Gastroesophageal sphincter (tissue), 4 donors: ENCODE measurements at regions not wholly inside any gene's neighbourhood (a gene's known extent, or its start where the extent isn't known, plus 50 kb on each side); places are given as distances from the start of the nearest gene placed in this dataset.

Experiments
- ATAC-seq: fragments of 150-250 bp; one replicate; pipeline ENCODE4 v1.9.1; 2016; ENCODE audit warnings: mild to moderate bottlenecking, moderate library complexity
- H3K27ac ChIP-seq, 4 donors: fragments of 200-600 bp; sonication (generic) in 3 of 4; 1 replicate in 3 of 4; 2 replicates in 1 of 4; pipeline ENCODE4 v1.5.1; 2016 to 2019
- H3K27me3 ChIP-seq: fragments of 200-600 bp; sonication (generic); one replicate; pipeline ENCODE4 v1.5.1; 2019
- H3K36me3 ChIP-seq, 2 donors: fragments of 200-600 bp; sonication (generic); one replicate each; pipeline ENCODE4 v1.5.1; 2019; ENCODE audit warnings: control low read depth in 1 of 2
- H3K4me1 ChIP-seq, 3 donors: fragments of 200-600 bp; sonication (generic); 1 replicate in 2 of 3; 2 replicates in 1 of 3; pipeline ENCODE4 v1.5.1; 2016 to 2019; ENCODE audit warnings: control low read depth in 2 of 3
- H3K4me3 ChIP-seq, 2 donors: fragments of 200-600 bp; sonication (generic); one replicate each; pipeline ENCODE4 v1.5.1; 2019; ENCODE audit warnings: mild to moderate bottlenecking in 1 of 2, moderate library complexity in 1 of 2
- H3K9me3 ChIP-seq, 3 donors: fragments of 200-600 bp; sonication (generic); one replicate each; pipeline ENCODE4 v1.5.1; 2017 to 2019; ENCODE audit warnings: control low read depth in 2 of 3
- CTCF ChIP-seq, 4 experiments: fragments of 200-600 bp in 2 of 4; fragments of 450-650 bp in 2 of 4; sonication (generic) in 1 of 4; IDR thresholded peaks; one replicate each; pipeline ENCODE4 v1.5.1; 2017 to 2019; ENCODE audit warnings: antibody characterized with exemption in 4 of 4, mild to moderate bottlenecking in 2 of 4, moderate library complexity in 2 of 4
- EP300 ChIP-seq: sonication (generic); formaldehyde crosslinking; IDR thresholded peaks from one replicate; pipeline ENCODE4 v1.6.1; 2017; ENCODE audit warnings: antibody characterized with exemption, mild to moderate bottlenecking
- POLR2A ChIP-seq, 2 donors: fragments of 450-650 bp; IDR thresholded peaks; one replicate each; pipeline ENCODE4 v1.6.1; 2017; ENCODE audit warnings: antibody characterized with exemption in 2 of 2, mild to moderate bottlenecking in 2 of 2, moderate library complexity in 1 of 2
- POLR2AphosphoS5 ChIP-seq: sonication (generic); formaldehyde crosslinking; IDR thresholded peaks from one replicate; pipeline ENCODE4 v1.6.1; 2017; ENCODE audit warnings: antibody characterized with exemption
- WGBS, 2 donors: methylation state at CpG; one replicate each; pipeline ENCODE4 v1.1.5; 2018; ENCODE audit warnings: low coverage in 1 of 2; 5-methylcytosine and 5-hydroxymethylcytosine counted together

GRCh38 chr12:94092516-94093241, 55.7 kb upstream of the PLXNC1 start:
- H3K27me3 ChIP-seq, result no peaks in the 10 kb centered on the region
- WGBS, 2 donors, result 64 to 76% methylated on average over 11 to 12 of the region's 13 CpGs
- H3K36me3 ChIP-seq, result no peaks in the 10 kb centered on the region
- TF ChIP-seq EP300 (no peak), CTCF (IDR thresholded peaks at IDR 0.05) (no peak), POLR2AphosphoS5 (peak; percentile 32)
- no peak overlapping the region for H3K4me3 ChIP-seq
- no peaks in the 10 kb centered on the region for H3K9me3 ChIP-seq
- H3K4me1 ChIP-seq, result peaks cover 0 to 5% (median 0%) of the 10 kb centered on the region in 3 donors
- peak overlapping the region in 1 of 4 donors; percentile 18 for H3K27ac ChIP-seq
- peak; percentile 79 for ATAC-seq

- no peak overlapping the region for H3K27ac ChIP-seq
- no peaks in the 10 kb centered on the region for H3K27me3 ChIP-seq
- no peak for TF ChIP-seq POLR2A (IDR thresholded peaks at IDR 0.05)
- no peak for TF ChIP-seq POLR2AphosphoS5
- TF ChIP-seq EP300, result no peak
- TF ChIP-seq CTCF (IDR thresholded peaks at IDR 0.05), result no peak
- H3K4me1 ChIP-seq, result peaks cover 0 to 5% (median 0%) of the 10 kb centered on the region in 3 donors
- no peak for ATAC-seq
- 88% methylated on average over 2 of the region's 2 CpGs; no CpG with 5 or more reads in 1 of the 2 donors for WGBS, 2 donors
- H3K36me3 ChIP-seq, result no peaks in the 10 kb centered on the region
- H3K4me3 ChIP-seq, result no peak overlapping the region
- no peaks in the 10 kb centered on the region for H3K9me3 ChIP-seq
These were observed 53.7 kb upstream of the PLXNC1 start for GRCh38 chr12:94094700-94095099.

- no peak for TF ChIP-seq POLR2AphosphoS5
- TF ChIP-seq POLR2A (IDR thresholded peaks at IDR 0.05), result no peak
- no peak for TF ChIP-seq EP300
- Histone ChIP-seq H3K36me3 (no peaks in the 10 kb centered on the region), H3K27ac (no peak overlapping the region), H3K27me3 (no peaks in the 10 kb centered on the region), H3K9me3 (no peaks in the 10 kb centered on the region), H3K4me1 (peaks cover 0 to 6% (median 0%) of the 10 kb centered on the region in 3 donors), H3K4me3 (no peak overlapping the region)
- no peak for ATAC-seq
- WGBS, 2 donors, result 55 to 59% methylated on average over 2 of the region's 2 CpGs
These were observed 52.8 kb upstream of the PLXNC1 start for GRCh38 chr12:94095618-94096017.

- no peak for ATAC-seq
- Histone ChIP-seq H3K27ac (no peak overlapping the region), H3K9me3 (no peaks in the 10 kb centered on the region), H3K36me3 (no peaks in the 10 kb centered on the region), H3K4me1 (peaks cover 0 to 27% (median 9%) of the 10 kb centered on the region in 3 donors), H3K27me3 (no peaks in the 10 kb centered on the region), H3K4me3 (no peak overlapping the region)
- TF ChIP-seq EP300 (no peak), POLR2AphosphoS5 (no peak), POLR2A (IDR thresholded peaks at IDR 0.05) (no peak), CTCF (IDR thresholded peaks at IDR 0.05) (no peak)
- WGBS, 2 donors, result 40 to 45% methylated on average over 3 of the region's 3 CpGs
These were observed 49.9 kb upstream of the PLXNC1 start for GRCh38 chr12:94098466-94098865.
